Glutamatergic neuron (in vitro differentiated cells): ENCODE measurements at regions not wholly inside any gene's neighbourhood (a gene's known extent, or its start where the extent isn't known, plus 50 kb on each side); places are given as distances from the start of the nearest gene placed in this dataset.

ENCODE experiments used
- DNase-seq: peaks from one replicate; pipeline ENCODE4 v3.0.0; 2022
- H3K27ac Mint-ChIP-seq: one replicate; pipeline ENCODE4 v1.8.0; 2020; ENCODE audit warnings: mild to moderate bottlenecking, mixed read lengths, inconsistent platforms; ENCODE audit not compliant: unreplicated experiment
- H3K27me3 Mint-ChIP-seq: one replicate; pipeline ENCODE4 v1.8.0; 2020; ENCODE audit warnings: mild to moderate bottlenecking, moderate library complexity, mixed read lengths, inconsistent platforms; ENCODE audit not compliant: unreplicated experiment
- H3K36me3 Mint-ChIP-seq: one replicate; pipeline ENCODE4 v1.8.0; 2020; ENCODE audit warnings: mild to moderate bottlenecking, mixed read lengths, inconsistent platforms; ENCODE audit not compliant: unreplicated experiment
- H3K4me1 Mint-ChIP-seq: one replicate; pipeline ENCODE4 v1.8.0; 2020; ENCODE audit warnings: mild to moderate bottlenecking, low read depth, mixed read lengths, inconsistent platforms; ENCODE audit not compliant: unreplicated experiment
- H3K4me3 Mint-ChIP-seq: one replicate; pipeline ENCODE4 v1.8.0; 2020; ENCODE audit warnings: mild to moderate bottlenecking, mixed read lengths, inconsistent platforms; ENCODE audit not compliant: unreplicated experiment
- H3K9me3 Mint-ChIP-seq: one replicate; pipeline ENCODE4 v1.8.0; 2020; ENCODE audit warnings: mild to moderate bottlenecking, moderate library complexity, mixed read lengths, inconsistent platforms; ENCODE audit not compliant: unreplicated experiment
- TF ChIP-seq, protein P1 (sequence below): fragments of 200-600 bp; sonication (generic); IDR thresholded peaks from one replicate; pipeline ENCODE4 v1.5.0; 2021; ENCODE audit not compliant: partially characterized antibody, unreplicated experiment

DNA sequence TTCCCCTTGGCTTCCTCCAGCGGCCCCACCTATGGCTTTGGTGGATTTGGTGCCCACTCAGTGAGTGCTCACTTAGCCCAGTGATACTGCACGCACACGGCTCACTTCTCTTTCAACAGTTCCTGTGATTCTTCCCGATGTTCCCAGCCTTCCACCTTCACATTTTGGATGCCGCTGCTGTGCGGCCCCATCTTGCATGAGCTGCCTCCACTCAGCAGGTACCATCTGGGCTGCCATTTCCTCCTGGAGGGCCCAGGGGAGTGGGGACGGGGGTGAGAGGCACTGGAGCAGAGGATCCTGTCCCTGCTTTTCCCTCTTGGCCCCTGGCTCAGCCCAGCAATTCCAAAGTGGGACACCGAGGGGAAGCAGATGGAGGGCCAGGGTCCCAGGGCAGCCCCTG, 323.3 kb upstream of the ZNF32 start:
- H3K27ac Mint-ChIP-seq, result no peak overlapping the region
- no peaks in the 10 kb centered on the region for H3K4me1 Mint-ChIP-seq
- H3K27me3 Mint-ChIP-seq, result peaks cover 6% of the 10 kb centered on the region
- DNase-seq, result no peak
- peaks cover 4% of the 10 kb centered on the region for H3K36me3 Mint-ChIP-seq
- H3K4me3 Mint-ChIP-seq, result no peak overlapping the region
- TF ChIP-seq, protein P1, sequence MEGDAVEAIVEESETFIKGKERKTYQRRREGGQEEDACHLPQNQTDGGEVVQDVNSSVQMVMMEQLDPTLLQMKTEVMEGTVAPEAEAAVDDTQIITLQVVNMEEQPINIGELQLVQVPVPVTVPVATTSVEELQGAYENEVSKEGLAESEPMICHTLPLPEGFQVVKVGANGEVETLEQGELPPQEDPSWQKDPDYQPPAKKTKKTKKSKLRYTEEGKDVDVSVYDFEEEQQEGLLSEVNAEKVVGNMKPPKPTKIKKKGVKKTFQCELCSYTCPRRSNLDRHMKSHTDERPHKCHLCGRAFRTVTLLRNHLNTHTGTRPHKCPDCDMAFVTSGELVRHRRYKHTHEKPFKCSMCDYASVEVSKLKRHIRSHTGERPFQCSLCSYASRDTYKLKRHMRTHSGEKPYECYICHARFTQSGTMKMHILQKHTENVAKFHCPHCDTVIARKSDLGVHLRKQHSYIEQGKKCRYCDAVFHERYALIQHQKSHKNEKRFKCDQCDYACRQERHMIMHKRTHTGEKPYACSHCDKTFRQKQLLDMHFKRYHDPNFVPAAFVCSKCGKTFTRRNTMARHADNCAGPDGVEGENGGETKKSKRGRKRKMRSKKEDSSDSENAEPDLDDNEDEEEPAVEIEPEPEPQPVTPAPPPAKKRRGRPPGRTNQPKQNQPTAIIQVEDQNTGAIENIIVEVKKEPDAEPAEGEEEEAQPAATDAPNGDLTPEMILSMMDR, result no peak
- peaks cover 1% of the 10 kb centered on the region for H3K9me3 Mint-ChIP-seq

DNA sequence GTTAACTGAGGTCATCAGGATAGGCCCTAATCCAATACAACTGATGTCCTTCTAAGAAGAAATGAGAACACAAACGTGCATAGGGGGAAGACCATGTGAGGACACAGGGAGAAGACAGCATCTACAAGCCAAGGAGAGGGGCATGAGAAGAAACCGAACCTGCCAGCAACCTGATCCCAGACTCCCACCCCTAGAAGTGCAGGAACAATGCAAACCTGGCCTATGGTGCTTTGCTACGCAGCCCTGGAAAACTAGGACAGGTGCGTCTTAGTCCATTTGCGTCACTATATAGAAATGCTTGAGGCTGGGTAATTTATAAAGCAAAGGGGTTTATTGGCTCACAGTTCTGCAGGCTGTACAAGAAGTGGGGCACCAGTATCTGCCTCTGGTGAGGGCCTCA, 322.6 kb upstream of the ZNF32 start:
- H3K4me1 Mint-ChIP-seq, result no peaks in the 10 kb centered on the region
- DNase-seq, result no peak
- H3K27ac Mint-ChIP-seq, result no peak overlapping the region
- H3K4me3 Mint-ChIP-seq, result no peak overlapping the region
- H3K9me3 Mint-ChIP-seq, result peaks cover 1% of the 10 kb centered on the region
- peaks cover 6% of the 10 kb centered on the region for H3K27me3 Mint-ChIP-seq
- H3K36me3 Mint-ChIP-seq, result peaks cover 4% of the 10 kb centered on the region
- TF ChIP-seq, protein P1, result no peak

DNA sequence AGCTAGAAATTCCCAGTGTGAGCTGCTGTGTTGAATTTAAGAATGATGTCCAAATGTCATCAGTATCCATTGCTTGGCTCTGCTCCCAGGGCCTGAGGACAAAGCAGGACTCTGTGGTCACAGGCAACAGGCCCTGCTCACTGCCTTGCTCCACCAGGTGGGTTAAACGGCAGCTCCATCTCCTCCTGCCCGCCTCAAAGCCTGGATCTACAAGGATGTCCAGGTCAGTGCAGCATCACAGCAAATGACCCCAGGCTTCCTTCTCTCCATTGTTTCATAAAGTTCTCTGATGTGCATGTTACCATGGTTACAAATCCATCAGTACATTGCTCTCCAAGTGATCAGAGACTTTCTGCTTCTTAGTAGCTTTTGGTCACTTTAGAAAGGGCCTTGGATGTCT, 322.0 kb upstream of the ZNF32 start:
- peaks cover 1% of the 10 kb centered on the region for H3K9me3 Mint-ChIP-seq
- no peak overlapping the region for H3K27ac Mint-ChIP-seq
- TF ChIP-seq, protein P1, result no peak
- peaks cover 4% of the 10 kb centered on the region for H3K36me3 Mint-ChIP-seq
- no peaks in the 10 kb centered on the region for H3K4me1 Mint-ChIP-seq
- H3K27me3 Mint-ChIP-seq, result peaks cover 6% of the 10 kb centered on the region
- no peak overlapping the region for H3K4me3 Mint-ChIP-seq
- DNase-seq, result no peak

DNA sequence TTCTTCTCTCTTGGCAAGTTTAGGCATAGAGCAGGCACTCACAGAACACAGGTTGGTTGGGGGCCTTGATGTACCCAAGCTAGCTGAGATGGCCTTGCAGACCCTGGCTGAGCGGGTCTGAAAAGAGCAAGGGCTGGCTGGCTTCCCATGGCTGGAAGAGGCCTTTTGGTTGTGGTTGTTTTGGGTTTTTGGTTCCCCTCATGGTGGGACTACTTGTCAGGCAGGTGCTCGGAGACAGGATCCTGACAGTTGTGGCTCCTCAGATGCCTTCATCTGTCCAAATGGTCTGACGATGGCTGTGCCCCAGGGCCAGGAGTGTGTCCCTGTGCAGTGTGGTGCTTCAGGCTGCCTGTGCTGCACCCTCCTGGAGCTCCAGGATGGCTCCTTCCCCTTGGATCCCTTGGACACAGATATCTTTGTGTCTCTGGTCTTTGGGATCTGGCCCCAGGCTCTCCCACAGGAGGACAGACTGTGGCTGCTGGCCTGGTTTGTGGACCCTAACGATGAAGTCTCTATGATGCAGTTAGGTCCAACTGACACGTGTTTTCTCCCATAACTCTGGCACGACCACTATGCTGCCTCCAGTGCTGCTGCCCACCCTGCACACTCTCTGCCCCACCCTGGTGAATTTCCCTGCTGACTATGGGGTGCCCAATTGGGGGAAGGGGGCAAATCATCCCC, 321.5 kb upstream of the ZNF32 start:
- peaks cover 6% of the 10 kb centered on the region for H3K27me3 Mint-ChIP-seq
- peaks cover 1% of the 10 kb centered on the region for H3K9me3 Mint-ChIP-seq
- DNase-seq, result no peak
- no peak overlapping the region for H3K4me3 Mint-ChIP-seq
- H3K4me1 Mint-ChIP-seq, result no peaks in the 10 kb centered on the region
- no peak overlapping the region for H3K27ac Mint-ChIP-seq
- H3K36me3 Mint-ChIP-seq, result no peaks in the 10 kb centered on the region
- TF ChIP-seq, protein P1, result no peak

DNA sequence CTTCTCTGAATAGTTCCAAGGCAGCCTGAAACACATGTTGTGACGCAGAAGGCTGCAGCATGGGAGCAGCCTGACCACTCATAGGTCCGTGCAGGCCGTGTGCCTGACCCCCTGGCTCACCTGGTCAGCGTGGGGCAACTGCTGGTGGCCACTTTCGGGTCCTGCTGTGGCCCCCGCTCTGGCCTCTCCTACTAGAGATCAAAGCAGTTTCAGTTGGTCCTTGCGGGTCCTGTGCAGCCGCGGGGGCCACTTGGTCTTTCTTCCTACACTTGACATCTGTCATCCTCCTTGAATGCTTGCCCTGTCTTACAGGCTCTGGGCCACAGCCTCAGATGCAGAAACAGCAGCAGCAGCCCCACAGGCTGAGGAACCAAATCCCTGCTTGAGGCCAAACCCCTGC, 320.8 kb upstream of the ZNF32 start:
- peaks cover 6% of the 10 kb centered on the region for H3K27me3 Mint-ChIP-seq
- DNase-seq, result no peak
- H3K4me3 Mint-ChIP-seq, result no peak overlapping the region
- no peaks in the 10 kb centered on the region for H3K36me3 Mint-ChIP-seq
- TF ChIP-seq, protein P1, result no peak
- no peaks in the 10 kb centered on the region for H3K4me1 Mint-ChIP-seq
- no peak overlapping the region for H3K27ac Mint-ChIP-seq
- peaks cover 1% of the 10 kb centered on the region for H3K9me3 Mint-ChIP-seq
